ENCODE measurements at regions not wholly inside any gene's neighbourhood (a gene's known extent, or its start where the extent isn't known, plus 50 kb on each side); places are given as distances from the start of the nearest gene placed in this dataset.

- no peak for DNase-seq (ENCODE audit: low read depth in 2 of 3, low spot score in 1 of 3)
These were observed 1237.7 kb upstream of the PCDH20 start for GRCh38 chr13:62653371-62653770.

- no peak for DNase-seq (ENCODE audit: low read depth in 2 of 3, low spot score in 1 of 3)
These were observed 1228.3 kb upstream of the PCDH20 start for GRCh38 chr13:62643799-62644524.

GRCh38 chr13:62643007-62643483 is 1227.4 kb upstream of the PCDH20 start:
- DNase-seq (ENCODE audit: low read depth in 2 of 3, low spot score in 1 of 3), result peak in 2 of 3 donors; percentile 9 to 23

- DNase-seq (ENCODE audit: low read depth in 2 of 3, low spot score in 1 of 3), result no peak
These were observed 1219.5 kb upstream of the PCDH20 start for GRCh38 chr13:62635161-62635560.

GRCh38 chr13:62633448-62633847 is 1217.8 kb upstream of the PCDH20 start:
- no peak for DNase-seq (ENCODE audit: low read depth in 2 of 3, low spot score in 1 of 3)

GRCh38 chr13:62631619-62632018 is 1216.0 kb upstream of the PCDH20 start:
- no peak for DNase-seq (ENCODE audit: low read depth in 2 of 3, low spot score in 1 of 3)

- no peak for DNase-seq (ENCODE audit: low read depth in 2 of 3, low spot score in 1 of 3)
These were observed 1215.5 kb upstream of the PCDH20 start for GRCh38 chr13:62631124-62631523.

GRCh38 chr13:62629618-62630017 is 1214.0 kb upstream of the PCDH20 start:
- no peak for DNase-seq (ENCODE audit: low read depth in 2 of 3, low spot score in 1 of 3)

- no peak for DNase-seq (ENCODE audit: low read depth in 2 of 3, low spot score in 1 of 3)
These were observed 1211.6 kb upstream of the PCDH20 start for GRCh38 chr13:62627226-62627625.

GRCh38 chr13:62626771-62627170 is 1211.1 kb upstream of the PCDH20 start:
- DNase-seq (ENCODE audit: low read depth in 2 of 3, low spot score in 1 of 3), result no peak

GRCh38 chr13:62625214-62625881 is 1209.7 kb upstream of the PCDH20 start:
- DNase-seq (ENCODE audit: low read depth in 2 of 3, low spot score in 1 of 3), result no peak

- no peak for DNase-seq (ENCODE audit: low read depth in 2 of 3, low spot score in 1 of 3)
These were observed 1198.2 kb upstream of the PCDH20 start for GRCh38 chr13:62613819-62614218.

GRCh38 chr13:62611343-62611742 is 1195.7 kb upstream of the PCDH20 start:
- DNase-seq (ENCODE audit: low read depth in 2 of 3, low spot score in 1 of 3), result no peak

GRCh38 chr13:62598708-62599107 is 1183.1 kb upstream of the PCDH20 start:
- DNase-seq (ENCODE audit: low read depth in 2 of 3, low spot score in 1 of 3), result no peak

GRCh38 chr13:62595976-62596375 is 1180.3 kb upstream of the PCDH20 start:
- DNase-seq (ENCODE audit: low read depth in 2 of 3, low spot score in 1 of 3), result no peak

GRCh38 chr13:62593804-62594203 is 1178.2 kb upstream of the PCDH20 start:
- DNase-seq (ENCODE audit: low read depth in 2 of 3, low spot score in 1 of 3), result no peak

- DNase-seq (ENCODE audit: low read depth in 2 of 3, low spot score in 1 of 3), result no peak
These were observed 1167.8 kb upstream of the PCDH20 start for GRCh38 chr13:62583466-62583865.

- DNase-seq (ENCODE audit: low read depth in 2 of 3, low spot score in 1 of 3), result no peak
These were observed 1162.8 kb upstream of the PCDH20 start for GRCh38 chr13:62578402-62578801.

GRCh38 chr13:62564770-62565169 is 1149.1 kb upstream of the PCDH20 start:
- no peak for DNase-seq (ENCODE audit: low read depth in 2 of 3, low spot score in 1 of 3)

GRCh38 chr13:62563251-62563650 is 1147.6 kb upstream of the PCDH20 start:
- no peak for DNase-seq (ENCODE audit: low read depth in 2 of 3, low spot score in 1 of 3)

GRCh38 chr13:62556978-62557377 is 1141.3 kb upstream of the PCDH20 start:
- DNase-seq (ENCODE audit: low read depth in 2 of 3, low spot score in 1 of 3), result no peak

GRCh38 chr13:62551588-62551987 is 1135.9 kb upstream of the PCDH20 start:
- DNase-seq (ENCODE audit: low read depth in 2 of 3, low spot score in 1 of 3), result no peak

- no peak for DNase-seq (ENCODE audit: low read depth in 2 of 3, low spot score in 1 of 3)
These were observed 1129.3 kb upstream of the PCDH20 start for GRCh38 chr13:62544928-62545327.
